PC-3 (cell line): ENCODE measurements at regions not wholly inside any gene's neighbourhood (a gene's known extent, or its start where the extent isn't known, plus 50 kb on each side); places are given as distances from the start of the nearest gene placed in this dataset.

Source experiments
- EZH2phosphoT487 ChIP-seq: fragments of 300-600 bp; sonication (generic); IDR thresholded peaks from 2 replicates; pipeline ENCODE4 v1.6.1; 2018; ENCODE audit warnings: mild to moderate bottlenecking, antibody characterized with exemption, low read length, borderline replicate concordance
- TF ChIP-seq, protein P1 (sequence below): fragments of 300-600 bp; sonication (generic); conservative IDR thresholded peaks from 2 replicates; pipeline ENCODE4 v1.5.1; 2017; ENCODE audit warnings: antibody characterized with exemption, low read depth, mild to moderate bottlenecking, low read length

DNA sequence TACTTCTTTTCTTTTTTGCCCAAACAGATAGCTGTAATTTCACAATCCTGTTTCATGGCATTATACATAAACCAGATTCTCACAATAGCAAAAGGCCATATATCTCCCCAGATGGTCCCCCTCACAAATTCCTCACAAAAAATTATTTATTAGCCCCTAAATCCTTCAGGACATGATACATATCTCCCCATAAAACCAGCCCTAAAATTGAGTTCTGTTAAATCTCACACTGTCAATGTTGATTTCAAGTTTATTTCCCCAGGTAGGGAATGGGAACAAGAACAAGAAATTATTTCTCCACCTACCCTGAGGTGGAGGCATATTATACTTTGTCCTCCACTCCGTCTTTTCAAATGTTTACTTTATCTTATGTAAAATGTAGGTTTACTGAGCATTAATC, 163.4 kb upstream of the CHRM3 start:
- TF ChIP-seq EZH2phosphoT487: no peak
- TF ChIP-seq, protein P1, sequence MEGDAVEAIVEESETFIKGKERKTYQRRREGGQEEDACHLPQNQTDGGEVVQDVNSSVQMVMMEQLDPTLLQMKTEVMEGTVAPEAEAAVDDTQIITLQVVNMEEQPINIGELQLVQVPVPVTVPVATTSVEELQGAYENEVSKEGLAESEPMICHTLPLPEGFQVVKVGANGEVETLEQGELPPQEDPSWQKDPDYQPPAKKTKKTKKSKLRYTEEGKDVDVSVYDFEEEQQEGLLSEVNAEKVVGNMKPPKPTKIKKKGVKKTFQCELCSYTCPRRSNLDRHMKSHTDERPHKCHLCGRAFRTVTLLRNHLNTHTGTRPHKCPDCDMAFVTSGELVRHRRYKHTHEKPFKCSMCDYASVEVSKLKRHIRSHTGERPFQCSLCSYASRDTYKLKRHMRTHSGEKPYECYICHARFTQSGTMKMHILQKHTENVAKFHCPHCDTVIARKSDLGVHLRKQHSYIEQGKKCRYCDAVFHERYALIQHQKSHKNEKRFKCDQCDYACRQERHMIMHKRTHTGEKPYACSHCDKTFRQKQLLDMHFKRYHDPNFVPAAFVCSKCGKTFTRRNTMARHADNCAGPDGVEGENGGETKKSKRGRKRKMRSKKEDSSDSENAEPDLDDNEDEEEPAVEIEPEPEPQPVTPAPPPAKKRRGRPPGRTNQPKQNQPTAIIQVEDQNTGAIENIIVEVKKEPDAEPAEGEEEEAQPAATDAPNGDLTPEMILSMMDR: no peak
